Loucy (cell line): ENCODE measurements at regions not wholly inside any gene's neighbourhood (a gene's known extent, or its start where the extent isn't known, plus 50 kb on each side); places are given as distances from the start of the nearest gene placed in this dataset.

Source experiments
- CTCF ChIP-seq: fragments of 200-600 bp; sonication (generic); conservative IDR thresholded peaks from 2 replicates; pipeline ENCODE4 v1.5.1; 2014; ENCODE audit warnings: mild to moderate bottlenecking, antibody characterized with exemption, low read length
- EZH2phosphoT487 ChIP-seq: fragments of 200-600 bp; IDR thresholded peaks from 2 replicates; pipeline ENCODE4 v1.6.1; 2018; ENCODE audit warnings: antibody characterized with exemption, mild to moderate bottlenecking, moderate library complexity, borderline replicate concordance

DNA sequence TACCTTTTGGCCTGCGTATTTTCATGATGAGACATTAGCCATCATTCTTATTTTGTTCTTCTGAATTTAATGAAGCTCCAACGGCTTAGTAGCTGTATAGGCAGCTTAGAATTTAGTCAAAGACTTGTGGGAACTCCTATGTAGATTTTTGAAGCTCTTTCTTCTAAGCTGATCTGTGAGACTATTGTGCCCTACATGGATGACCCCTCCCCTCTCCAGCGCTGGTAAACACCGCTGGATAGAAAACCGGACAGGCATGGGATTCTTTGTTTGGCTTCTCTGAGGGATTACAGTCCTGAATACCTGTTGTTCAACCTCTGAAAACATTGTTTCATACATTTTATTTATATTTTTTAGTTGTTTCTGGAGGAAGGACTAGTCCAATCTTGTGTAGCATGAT is 1353.4 kb downstream of the GRIK2 start:
- no peak for TF ChIP-seq CTCF
- TF ChIP-seq EZH2phosphoT487 = no peak
